Ecto neural progenitor cell (in vitro differentiated cells): ENCODE measurements at regions not wholly inside any gene's neighbourhood (a gene's known extent, or its start where the extent isn't known, plus 50 kb on each side); places are given as distances from the start of the nearest gene placed in this dataset.
A peak's percentile ranks its signal among the peaks of the same experiment; 100 is the strongest.

ENCODE experiments used
- DNase-seq: peaks from one replicate; pipeline ENCODE4 v3.0.0-alpha.2; 2018; ENCODE audit warnings: low spot score

DNA sequence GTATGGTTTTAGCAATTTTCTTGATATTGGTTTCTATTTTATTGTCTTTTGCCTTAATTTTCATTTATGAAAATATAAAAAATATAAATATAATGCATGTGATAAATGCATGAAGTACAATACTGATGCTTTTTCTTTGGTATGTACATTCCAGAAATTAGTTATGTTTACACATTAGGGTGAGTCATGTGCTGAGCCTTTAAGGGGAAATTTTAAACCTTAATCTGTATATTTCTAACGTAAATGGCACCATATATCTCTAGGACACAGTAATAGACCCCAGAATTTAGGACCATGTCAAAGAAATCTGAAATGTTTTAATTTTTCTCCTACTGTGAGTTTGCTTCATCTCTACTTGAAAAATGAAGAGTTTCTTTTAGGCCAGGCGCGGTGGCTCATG, 117.8 kb upstream of the SPRY1 start:
- no peak for DNase-seq

DNA sequence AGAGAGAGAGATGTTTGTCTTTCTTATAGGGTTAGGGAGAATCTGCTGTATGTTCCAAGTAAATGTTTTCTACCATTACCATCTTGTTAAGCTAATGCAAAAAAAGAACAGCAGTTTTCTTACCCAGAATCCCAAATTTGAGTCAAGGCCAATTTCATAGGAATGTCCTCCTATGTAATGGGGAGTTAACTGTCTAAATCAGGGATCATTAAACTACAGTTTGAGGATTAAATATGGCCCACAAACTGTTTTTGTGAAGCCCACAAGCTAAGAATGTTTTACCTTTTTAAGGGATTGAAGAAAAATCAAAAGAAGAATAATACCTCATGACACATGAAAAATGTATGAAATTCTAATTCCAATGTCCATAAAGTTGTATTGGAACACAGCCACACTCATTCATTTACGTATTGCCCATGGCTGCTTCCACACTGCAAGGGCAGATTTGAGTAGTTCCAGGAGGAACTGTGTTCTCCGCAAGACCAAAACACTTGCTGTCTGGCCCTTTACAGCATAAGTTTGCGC, 113.2 kb upstream of the SPRY1 start:
- no peak for DNase-seq

DNA sequence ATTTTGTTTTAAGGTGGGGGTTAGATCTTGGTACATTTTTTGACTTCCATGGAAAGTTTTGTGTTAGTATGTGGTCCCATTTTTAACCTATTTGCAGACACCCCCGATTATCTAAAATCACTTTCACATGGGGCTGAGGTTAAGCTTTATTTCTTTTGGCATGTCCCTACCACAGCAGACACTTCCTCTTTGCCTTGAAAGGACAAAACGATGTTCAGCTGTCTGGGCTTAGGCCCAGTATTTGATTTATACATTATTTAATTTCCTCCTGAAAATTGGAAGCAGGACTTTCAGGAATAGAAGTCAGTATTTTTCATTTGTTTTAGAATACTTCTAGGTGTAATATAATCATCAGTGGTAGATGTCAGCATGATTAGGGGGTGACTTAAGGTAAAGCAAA, 112.4 kb upstream of the SPRY1 start:
- no peak for DNase-seq

DNA sequence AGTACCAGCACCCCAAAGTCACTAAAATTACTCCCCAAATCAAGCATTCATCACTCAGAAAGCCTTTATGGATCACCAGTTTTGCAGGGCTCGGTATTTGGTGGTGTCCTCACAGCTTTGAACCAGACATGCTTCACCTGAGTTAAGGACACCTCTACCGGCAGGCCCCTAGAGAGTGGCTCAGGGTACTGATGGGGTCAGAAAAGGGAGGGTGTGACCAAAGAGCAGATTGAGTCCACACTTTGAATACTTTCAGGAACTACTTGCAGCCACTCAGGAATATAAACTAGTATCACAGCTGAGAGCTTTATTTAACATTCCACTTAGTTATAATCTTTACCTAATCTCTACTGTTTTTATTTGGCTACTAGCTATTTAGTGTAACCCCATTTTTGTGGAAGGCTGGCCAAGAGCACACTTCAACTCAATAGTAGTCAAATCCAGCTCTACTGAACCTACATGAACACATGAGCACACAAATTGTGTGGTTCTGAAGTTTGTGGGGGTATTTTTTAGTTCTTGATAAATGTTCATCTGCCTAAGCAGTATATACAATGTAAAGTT, 109.6 kb upstream of the SPRY1 start:
- no peak for DNase-seq

DNA sequence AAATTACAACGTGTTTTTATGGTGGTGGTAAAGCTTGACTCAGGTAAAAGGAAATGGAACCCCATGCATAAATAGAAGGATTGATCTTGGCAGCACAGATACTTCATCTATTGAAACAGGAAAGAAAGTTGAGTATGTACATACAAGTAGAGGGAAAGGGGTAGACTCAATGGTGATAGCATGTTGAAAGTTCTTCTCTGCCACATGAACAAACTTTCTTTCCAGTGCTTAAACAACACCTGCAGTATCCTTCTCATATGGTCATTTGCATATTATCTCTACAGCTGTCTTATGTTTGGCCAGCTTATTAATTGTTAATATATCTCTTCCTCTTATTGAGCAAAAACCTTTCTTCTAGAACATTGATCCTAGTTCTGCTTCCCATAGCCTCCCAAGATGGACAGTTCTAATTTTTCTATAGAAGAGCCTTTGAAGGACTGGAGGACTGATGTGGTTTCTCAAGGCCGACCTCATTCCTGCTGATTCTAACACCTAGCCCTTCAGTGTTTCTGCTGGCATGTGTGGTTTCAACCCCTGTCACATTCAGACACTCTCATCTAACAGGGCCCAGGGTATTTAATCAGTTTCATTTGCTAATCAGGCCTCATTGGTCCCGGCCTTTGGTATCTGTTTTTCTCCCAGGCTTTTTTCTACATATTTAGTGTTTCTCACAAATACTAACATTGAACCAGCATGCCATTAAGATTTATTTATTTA, 108.1 kb upstream of the SPRY1 start:
- DNase-seq = no peak

DNA sequence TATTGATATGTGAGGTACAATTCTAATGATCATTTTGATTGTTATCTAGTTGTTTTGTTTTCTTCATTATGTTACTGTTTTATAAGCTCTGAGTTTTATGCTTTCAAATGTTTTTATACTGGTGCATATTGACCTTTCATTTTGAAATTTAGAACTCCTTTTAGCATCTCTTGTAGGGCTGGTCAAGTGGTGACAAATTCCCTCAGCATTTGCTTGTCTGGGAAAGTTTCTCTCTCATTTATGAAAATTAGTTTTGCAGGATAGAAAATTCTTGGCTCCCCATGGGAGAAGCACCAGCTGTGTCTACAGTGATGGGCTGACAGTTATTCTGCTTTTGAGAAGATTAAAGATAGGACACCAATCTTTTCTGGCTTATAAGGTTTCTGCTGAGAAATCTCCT, 105.3 kb upstream of the SPRY1 start:
- no peak for DNase-seq

DNA sequence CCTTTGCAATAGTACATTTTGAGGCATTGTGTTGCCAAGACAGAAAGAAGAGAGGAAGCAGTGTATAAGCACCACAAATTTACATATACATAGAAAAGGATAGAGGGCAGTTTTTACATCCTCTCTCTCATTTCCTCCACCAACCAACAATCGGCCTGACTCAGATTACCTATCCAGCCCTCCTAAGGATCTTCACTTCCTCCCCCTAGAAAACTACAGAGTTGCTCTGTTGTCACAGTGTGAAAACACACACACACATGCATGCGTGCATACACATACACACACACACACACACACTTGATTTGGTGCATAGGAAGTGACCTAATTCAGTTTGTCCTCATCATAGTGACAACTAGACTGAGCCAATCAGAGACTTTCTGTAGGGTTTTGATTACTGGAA, 98.8 kb upstream of the SPRY1 start:
- no peak for DNase-seq

DNA sequence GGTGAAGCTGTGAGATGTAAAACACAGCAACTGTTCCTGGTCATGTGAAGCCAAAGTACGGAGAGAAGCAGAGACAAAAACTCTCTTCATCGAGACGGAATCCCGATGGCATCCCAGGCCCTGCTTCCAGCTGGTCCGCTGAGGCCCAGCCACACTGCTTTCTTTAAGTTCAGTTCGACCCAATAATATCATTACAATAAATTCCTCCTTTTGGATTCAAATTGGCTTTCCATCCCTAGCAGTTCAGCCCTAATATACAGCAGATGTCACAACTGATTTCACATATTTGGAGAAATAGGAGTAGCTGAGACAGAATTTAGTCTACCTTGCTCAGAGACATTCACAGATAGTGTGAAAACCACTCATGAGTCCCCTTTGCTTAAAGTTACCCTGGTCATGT, 98.3 kb upstream of the SPRY1 start:
- no peak for DNase-seq

DNA sequence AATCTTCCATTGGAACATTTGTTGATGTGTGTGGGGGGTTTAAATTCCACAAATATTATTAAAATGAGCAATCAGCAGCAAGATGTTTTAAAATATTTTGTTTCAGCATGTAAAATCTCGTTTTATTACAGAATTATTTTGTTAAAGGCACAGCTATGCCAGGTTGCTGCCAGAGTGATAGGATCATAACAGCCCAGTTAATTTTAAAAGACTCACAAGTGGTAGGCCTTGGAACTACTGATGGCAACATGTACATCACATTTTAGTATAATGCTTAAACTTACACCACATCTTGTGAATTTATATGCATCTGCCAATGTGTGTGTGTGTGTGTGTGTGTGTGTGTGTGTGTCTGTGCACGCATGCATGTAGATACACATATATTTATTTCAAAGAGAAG, 97.8 kb upstream of the SPRY1 start:
- DNase-seq = no peak

DNA sequence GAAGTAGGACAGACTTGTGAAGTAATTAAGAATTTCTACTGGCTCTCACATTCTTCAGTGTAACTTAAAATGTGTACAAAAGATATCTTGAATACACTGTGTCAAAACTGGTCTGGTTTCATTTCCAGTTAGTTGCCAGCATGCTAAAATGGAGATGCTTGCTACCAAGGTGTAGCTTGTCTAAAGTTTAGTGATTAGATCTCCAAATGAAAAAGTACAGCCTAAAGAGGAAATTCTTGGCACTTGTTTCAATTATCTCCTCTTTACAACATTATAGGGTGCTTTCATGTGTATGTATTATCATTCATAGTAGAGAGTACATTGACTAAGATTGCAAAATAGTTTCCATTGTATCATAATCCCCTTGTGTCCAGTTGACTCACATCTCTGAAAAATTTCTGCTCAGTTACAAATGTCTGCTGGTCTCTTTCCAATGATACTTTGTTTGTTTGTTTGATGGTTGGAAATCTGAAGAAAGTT, 97.3 kb upstream of the SPRY1 start:
- no peak for DNase-seq

DNA sequence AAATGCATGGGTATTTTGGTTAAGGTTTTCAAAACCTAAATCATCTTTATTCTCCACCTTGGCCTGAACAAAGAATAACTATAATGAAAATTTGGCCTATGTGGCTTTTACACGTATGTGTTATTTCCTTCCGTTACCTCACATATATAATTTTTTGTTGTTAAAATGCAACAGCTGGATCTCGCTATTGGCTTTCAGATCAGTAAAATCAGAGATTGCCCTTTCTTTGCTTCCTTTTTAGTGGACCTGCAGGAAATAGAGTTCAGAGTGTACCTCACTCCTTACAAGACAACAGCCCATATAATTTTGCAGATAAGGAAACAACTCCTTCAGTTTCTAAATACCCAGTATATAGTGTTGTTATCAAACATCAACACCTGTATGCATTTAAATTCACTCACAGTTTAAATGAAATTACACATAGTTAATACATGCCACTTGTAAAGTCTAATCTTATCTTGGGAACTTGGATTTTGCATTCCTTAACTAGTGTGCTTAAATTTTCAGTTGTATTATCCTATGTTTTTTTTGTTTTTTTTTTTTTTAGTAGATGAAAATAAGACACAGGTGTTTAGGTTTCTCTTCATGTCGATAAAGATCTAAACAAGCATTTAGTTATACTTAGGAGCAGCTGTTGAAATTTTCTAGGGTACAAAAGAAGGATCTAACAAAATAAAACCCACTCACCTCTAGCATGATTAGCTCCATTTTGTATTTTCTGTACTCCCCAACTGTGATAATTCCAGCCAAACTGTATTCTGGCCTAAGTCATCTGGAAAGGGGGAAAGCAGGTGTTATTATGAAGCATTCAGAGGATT, 96.2 kb upstream of the SPRY1 start:
- no peak for DNase-seq

DNA sequence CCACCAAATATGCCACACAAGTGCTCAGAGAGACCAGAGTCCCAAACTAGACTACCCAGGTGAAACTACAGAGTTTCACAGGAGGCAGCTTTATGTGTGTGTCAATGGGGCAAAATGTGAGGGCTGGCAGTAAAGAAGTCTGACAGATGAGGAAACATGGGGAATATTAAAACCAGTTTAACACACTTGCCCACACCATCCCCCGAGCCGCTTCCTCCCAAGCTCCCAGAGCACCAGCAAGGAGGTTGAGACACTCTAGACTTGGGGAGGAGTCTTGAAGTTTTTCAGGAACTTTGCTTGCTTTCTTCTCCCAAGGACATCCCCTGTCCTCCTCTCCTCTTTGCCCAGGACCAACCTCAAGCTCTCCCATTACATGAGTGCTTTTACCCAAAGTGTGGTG, 94.7 kb upstream of the SPRY1 start:
- DNase-seq = no peak

DNA sequence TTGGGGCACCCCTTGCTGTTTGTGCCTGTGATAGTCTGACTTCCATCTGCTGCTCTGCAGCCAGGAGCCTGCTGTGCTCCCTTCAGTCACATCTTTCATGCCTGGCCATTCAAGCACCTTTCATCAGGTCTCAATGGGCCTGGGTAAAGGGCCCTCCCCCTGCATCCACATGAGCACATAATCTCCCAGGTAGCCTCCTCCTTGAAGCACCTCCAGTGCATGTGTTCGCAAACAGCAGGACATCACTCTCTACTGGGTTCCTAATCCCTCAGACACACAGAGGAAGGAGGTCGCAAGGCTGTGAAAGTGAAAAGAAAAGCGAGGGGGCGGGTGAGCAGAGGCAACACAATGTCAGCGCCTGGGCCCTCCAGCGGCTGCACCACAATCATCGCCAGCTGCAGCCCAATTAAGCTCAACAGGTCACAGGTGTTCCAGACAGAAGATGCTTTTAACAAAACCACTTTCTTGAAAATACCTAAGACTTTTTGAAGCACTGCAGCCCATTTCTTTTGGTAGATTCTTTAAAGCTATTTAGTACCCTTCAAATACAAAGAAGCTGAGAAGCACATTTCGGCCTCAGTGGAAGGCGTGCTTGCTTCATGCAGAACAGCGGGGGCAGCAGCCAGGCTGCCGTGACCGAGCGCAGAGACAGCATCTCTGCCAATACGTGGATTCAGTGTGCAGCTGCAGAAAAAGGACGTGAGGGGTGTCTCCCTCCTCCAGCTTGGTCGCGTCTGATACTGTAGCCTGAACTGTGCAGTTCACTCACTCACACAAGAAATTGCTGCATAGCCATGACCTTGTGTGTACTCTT, 92.2 kb upstream of the SPRY1 start:
- peak; percentile 73 for DNase-seq

DNA sequence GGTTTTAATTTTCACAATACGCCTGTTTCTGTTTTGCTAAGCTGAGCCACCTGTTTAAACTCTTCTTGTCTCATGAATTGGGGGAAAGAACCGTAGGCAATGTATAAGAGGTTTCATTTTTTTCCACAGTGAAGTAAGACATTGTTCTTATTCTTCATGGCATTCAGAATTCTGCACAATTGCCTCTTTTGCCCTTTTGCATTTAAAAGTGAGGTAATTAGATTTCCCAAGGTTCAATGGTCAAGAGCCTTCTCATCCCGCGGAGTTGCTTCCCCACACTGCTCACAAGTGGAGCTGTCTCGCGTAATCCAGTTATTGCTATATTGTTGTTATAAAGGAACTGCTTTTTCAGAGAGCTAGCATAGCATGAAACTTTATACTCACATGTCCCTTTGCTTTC, 90.9 kb upstream of the SPRY1 start:
- DNase-seq = no peak

DNA sequence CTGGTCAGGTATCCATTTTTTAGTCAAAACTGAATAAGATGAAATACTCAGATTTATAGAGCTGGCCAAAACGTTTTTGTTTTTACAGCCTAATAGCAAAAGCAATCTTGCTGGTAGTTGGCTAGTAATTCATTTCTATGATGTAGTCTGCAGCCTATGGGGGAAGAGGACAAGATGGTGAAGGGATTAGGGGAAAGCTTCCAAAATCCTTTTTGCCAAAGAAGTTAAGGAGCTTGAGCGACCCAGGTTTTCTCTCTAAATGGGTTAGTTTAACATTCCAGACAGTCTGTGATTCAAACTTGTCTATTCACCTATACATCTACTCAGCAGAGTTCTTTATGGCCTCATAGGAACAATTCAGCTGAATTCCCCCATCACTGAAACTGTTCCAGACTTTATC, 89.8 kb upstream of the SPRY1 start:
- DNase-seq = no peak

DNA sequence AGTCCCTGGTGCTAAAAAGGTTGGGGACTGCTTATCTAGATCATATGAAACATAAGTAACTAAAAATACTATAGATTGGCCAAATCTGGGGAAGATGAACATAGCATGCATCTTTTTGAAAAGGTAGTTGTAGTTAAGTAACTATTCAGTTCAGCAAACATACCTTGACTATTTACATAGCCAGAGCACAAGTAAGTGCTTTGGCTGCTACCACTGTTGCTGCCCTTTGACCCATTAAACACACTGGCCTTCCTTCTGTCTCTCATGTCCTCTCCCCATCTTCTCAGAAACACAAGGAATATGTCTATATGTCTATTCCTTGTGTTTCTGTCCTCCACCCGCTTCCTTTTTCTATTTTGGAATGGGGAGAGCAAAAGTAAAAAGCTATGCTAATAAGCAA, 87.9 kb upstream of the SPRY1 start:
- no peak for DNase-seq

DNA sequence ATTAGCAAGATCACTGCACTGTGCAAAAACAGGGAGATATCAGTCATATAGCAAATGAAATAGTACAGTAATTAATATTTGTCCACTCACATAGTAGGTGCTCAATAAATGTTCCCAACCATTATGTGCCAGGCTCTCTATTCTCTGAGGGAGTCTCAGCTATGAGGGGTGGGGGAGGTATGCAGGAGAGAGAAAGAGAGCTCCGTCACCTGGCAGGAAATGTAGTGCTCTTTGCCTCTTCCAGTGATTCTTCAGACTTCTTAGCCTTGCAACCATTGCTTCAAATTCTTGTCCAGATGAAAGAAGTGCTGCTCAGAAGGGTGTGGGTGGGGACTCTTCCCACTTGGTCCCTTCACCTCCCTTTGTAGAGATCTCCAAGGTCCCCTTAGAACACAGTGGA, 84.5 kb upstream of the SPRY1 start:
- DNase-seq = no peak

DNA sequence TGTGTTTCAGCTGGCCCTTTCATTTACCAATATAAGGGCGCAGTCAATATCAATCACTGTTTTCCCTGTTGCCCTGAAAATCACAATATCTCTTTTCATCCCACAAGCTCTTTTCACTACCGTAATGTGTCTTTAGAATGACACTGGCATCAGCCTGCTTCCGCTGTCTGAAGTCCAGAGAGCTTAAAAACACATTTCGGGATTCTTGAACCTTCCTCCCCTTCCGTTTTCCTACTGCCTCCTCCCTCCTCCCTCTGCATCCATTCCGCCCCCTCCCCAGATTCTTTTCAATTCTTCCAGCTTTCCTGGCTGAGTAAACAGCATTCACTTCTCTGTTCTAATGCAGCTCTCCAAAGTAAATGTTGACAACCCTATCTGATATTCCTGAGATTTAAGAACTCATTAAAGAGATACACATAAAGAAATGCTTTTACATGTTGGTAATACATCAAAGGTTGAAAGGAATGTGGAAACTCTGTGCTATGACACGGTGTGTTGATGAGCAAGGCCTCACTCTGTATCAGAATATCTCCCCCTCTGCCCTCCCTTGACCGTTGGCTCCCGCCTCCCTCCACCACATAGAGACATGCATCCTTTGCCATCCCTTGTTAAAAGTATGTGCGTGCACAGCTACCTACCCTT, 83.5 kb upstream of the SPRY1 start:
- no peak for DNase-seq

DNA sequence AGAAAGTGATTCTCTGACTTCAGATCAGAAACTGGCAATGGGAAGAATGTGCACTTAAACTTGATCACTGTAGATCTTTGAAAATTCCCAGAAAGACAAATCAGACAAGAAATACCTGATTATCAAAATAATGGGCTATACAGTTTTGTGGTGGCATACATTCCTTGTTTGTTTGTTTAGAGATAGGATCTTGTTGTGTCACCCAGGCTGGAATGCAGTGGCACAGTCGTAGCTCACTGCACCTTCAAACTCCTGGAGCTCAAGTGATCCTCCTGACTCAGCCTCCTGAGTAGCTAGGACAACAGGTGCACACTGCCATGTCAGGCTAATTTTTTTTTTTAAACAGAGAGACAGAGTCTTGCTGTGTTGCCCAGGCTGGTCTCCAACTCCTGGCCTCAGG, 81.0 kb upstream of the SPRY1 start:
- no peak for DNase-seq

DNA sequence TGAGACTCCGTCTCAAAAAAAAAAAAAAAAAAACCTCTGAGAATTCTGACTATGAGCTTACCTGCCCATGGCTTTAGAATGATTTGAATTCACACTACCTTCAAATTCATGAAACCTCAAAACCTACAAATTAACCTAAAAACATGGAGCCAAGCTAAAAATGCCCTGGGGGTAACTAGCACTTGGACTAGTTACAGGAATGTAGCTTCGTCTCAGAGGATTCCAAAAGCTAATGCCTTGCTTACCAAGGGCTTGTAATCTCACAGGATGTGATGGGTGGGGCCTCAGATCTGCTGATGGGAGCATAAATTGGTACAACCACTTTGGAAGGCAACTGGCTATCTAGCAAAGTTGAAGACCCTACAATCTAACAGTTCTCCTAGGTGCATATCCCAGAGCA, 79.4 kb upstream of the SPRY1 start:
- no peak for DNase-seq

DNA sequence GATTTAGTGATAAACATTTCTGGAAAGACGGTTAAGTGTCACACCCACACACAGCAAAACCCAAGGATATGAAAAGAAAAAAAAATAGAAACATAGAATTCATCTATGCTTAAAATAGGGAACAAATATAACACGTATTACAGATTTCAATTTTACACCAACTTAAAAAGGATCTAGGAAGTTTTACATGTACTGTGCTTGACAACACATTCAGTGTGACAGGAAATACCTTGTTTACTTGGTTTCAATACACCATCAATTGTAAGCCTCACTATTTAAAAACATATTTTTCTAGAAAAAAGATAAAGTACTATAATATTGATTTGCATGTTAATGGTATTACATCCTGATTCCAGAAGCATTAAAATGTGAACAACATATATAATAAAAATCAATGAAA, 77.0 kb upstream of the SPRY1 start:
- DNase-seq = no peak

DNA sequence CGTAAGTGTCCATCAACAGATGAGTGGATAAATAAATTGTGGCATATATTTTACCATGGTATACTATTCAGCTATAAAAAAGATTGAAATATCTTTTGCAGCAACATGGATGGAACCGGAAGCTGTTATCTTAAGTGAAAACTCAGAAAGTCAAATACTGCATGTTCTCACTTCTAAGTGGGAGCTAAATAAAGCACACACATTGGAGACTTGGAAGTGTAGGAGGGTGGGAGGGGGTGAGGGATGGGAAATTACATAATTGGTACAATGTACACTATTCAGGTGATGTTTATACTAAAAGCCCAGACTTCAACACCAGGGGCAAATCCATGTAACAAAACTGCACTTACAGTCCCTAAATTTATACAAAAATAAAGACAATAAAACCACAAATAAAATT, 72.6 kb upstream of the SPRY1 start:
- DNase-seq = no peak
